Lower lobe of right lung (tissue), 2 donors: ENCODE measurements at regions not wholly inside any gene's neighbourhood (a gene's known extent, or its start where the extent isn't known, plus 50 kb on each side); places are given as distances from the start of the nearest gene placed in this dataset.

Experiments used
- ATAC-seq, 2 donors: fragments of 200-7000 bp; cut with Tn5 transposase; one replicate each; pipeline ENCODE4 v1.9.1; 2020 to 2022; ENCODE audit warnings: mild to moderate bottlenecking in 2 of 2, moderate library complexity in 2 of 2
- DNase-seq: peaks from one replicate; pipeline ENCODE4 v3.0.0-alpha.2; 2020
- H3K27ac ChIP-seq: fragments of 200-600 bp; one replicate; pipeline ENCODE4 v1.8.0; 2022
- H3K27me3 ChIP-seq: fragments of 200-600 bp; one replicate; pipeline ENCODE4 v1.8.0; 2022; ENCODE audit warnings: low read depth
- H3K36me3 ChIP-seq: fragments of 200-600 bp; one replicate; pipeline ENCODE4 v1.8.0; 2022; ENCODE audit warnings: mild to moderate bottlenecking
- H3K4me1 ChIP-seq: fragments of 200-600 bp; one replicate; pipeline ENCODE4 v1.8.0; 2022
- H3K4me3 ChIP-seq: fragments of 200-600 bp; one replicate; pipeline ENCODE4 v1.8.0; 2022; ENCODE audit warnings: mild to moderate bottlenecking
- H3K9me3 ChIP-seq: fragments of 200-600 bp; one replicate; pipeline ENCODE4 v1.8.0; 2022
- intact Hi-C: fragments of 100-400 bp; cut with DNase I; formaldehyde crosslinking; loops from one replicate; pipeline ENCODE4 v1.11.0; 2022
- TF ChIP-seq, protein P1 (sequence below): fragments of 200-600 bp; IDR thresholded peaks from one replicate; pipeline ENCODE4 v1.8.0; 2022; ENCODE audit warnings: antibody characterized with exemption, mild to moderate bottlenecking
- donor health status: DM: no; HTN: yes; CAD: no; lungs with severe emphysema.

GRCh38 chrX:137945470-137945869 lies 379.5 kb downstream of the ZIC3 start:
- DNase-seq: no peak
- Histone ChIP-seq H3K4me1 (no peaks in the 10 kb centered on the region), H3K27me3 (no peaks in the 10 kb centered on the region), H3K9me3 (no peaks in the 10 kb centered on the region), H3K27ac (no peak overlapping the region), H3K36me3 (no peaks in the 10 kb centered on the region), H3K4me3 (no peak overlapping the region)
- intact Hi-C loops: no loop called here
- no peak for ATAC-seq
- TF ChIP-seq, protein P1, sequence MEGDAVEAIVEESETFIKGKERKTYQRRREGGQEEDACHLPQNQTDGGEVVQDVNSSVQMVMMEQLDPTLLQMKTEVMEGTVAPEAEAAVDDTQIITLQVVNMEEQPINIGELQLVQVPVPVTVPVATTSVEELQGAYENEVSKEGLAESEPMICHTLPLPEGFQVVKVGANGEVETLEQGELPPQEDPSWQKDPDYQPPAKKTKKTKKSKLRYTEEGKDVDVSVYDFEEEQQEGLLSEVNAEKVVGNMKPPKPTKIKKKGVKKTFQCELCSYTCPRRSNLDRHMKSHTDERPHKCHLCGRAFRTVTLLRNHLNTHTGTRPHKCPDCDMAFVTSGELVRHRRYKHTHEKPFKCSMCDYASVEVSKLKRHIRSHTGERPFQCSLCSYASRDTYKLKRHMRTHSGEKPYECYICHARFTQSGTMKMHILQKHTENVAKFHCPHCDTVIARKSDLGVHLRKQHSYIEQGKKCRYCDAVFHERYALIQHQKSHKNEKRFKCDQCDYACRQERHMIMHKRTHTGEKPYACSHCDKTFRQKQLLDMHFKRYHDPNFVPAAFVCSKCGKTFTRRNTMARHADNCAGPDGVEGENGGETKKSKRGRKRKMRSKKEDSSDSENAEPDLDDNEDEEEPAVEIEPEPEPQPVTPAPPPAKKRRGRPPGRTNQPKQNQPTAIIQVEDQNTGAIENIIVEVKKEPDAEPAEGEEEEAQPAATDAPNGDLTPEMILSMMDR: no peak

GRCh38 chrX:137969191-137969590 lies 403.3 kb downstream of the ZIC3 start:
- H3K36me3 ChIP-seq: no peaks in the 10 kb centered on the region
- intact Hi-C loops: no loop called here
- ATAC-seq (no peak), DNase-seq (no peak)
- H3K4me1 ChIP-seq: no peaks in the 10 kb centered on the region
- TF ChIP-seq, protein P1: no peak
- H3K9me3 ChIP-seq: no peaks in the 10 kb centered on the region
- no peak overlapping the region for H3K4me3 ChIP-seq
- no peaks in the 10 kb centered on the region for H3K27me3 ChIP-seq
- no peak overlapping the region for H3K27ac ChIP-seq

- DNase-seq: no peak
- H3K4me3 ChIP-seq: no peak overlapping the region
- H3K27ac ChIP-seq: no peak overlapping the region
- H3K36me3 ChIP-seq: no peaks in the 10 kb centered on the region
- TF ChIP-seq, protein P1: no peak
- H3K27me3 ChIP-seq: no peaks in the 10 kb centered on the region
- intact Hi-C loops: no loop called here
- H3K9me3 ChIP-seq: no peaks in the 10 kb centered on the region
- no peaks in the 10 kb centered on the region for H3K4me1 ChIP-seq
- ATAC-seq: no peak
These were observed 416.7 kb downstream of the ZIC3 start for GRCh38 chrX:137982472-137983172.

- H3K27ac ChIP-seq: no peak overlapping the region
- intact Hi-C loops: no loop called here
- no peaks in the 10 kb centered on the region for H3K36me3 ChIP-seq
- H3K4me1 ChIP-seq: no peaks in the 10 kb centered on the region
- TF ChIP-seq, protein P1: no peak
- no peaks in the 10 kb centered on the region for H3K27me3 ChIP-seq
- no peak overlapping the region for H3K4me3 ChIP-seq
- ATAC-seq: no peak
- DNase-seq: no peak
- no peaks in the 10 kb centered on the region for H3K9me3 ChIP-seq
These were observed 422.5 kb downstream of the ZIC3 start for GRCh38 chrX:137988470-137988869.

GRCh38 chrX:137998619-137999018 lies 432.7 kb downstream of the ZIC3 start:
- H3K27ac ChIP-seq: no peak overlapping the region
- H3K9me3 ChIP-seq: no peaks in the 10 kb centered on the region
- no peaks in the 10 kb centered on the region for H3K27me3 ChIP-seq
- no peaks in the 10 kb centered on the region for H3K4me1 ChIP-seq
- no peak for ATAC-seq
- no peak for DNase-seq
- intact Hi-C loops: no loop called here
- H3K4me3 ChIP-seq: no peak overlapping the region
- H3K36me3 ChIP-seq: no peaks in the 10 kb centered on the region
- TF ChIP-seq, protein P1: no peak
